ENCODE measurements at regions not wholly inside any gene's neighbourhood (a gene's known extent, or its start where the extent isn't known, plus 50 kb on each side); places are given as distances from the start of the nearest gene placed in this dataset.

GRCh38 chr7:52938455-52939133 lies 96.8 kb upstream of the POM121L12 start:
- H3K9ac ChIP-seq (ENCODE audit: low read depth, low read length) = no peak overlapping the region
- H3K27ac ChIP-seq (ENCODE audit: low read depth, low read length) = no peak overlapping the region
- H3K4me1 ChIP-seq (ENCODE audit: control insufficient read depth, insufficient read depth, low read length) = no peaks in the 10 kb centered on the region
- H3K9me3 ChIP-seq (ENCODE audit: control insufficient read depth, insufficient read depth, low read length) = no peaks in the 10 kb centered on the region
- no peaks in the 10 kb centered on the region for H3K36me3 ChIP-seq (ENCODE audit: control insufficient read depth, insufficient read depth, low read length)
- no peaks in the 10 kb centered on the region for H3K27me3 ChIP-seq (ENCODE audit: control insufficient read depth, insufficient read depth, low read length)
- no peak overlapping the region for H3K4me3 ChIP-seq (ENCODE audit: low read depth, low read length)

- no peaks in the 10 kb centered on the region for H3K36me3 ChIP-seq (ENCODE audit: control insufficient read depth, insufficient read depth, low read length)
- H3K27ac ChIP-seq (ENCODE audit: low read depth, low read length) = no peak overlapping the region
- H3K9me3 ChIP-seq (ENCODE audit: control insufficient read depth, insufficient read depth, low read length) = no peaks in the 10 kb centered on the region
- no peaks in the 10 kb centered on the region for H3K4me1 ChIP-seq (ENCODE audit: control insufficient read depth, insufficient read depth, low read length)
- H3K27me3 ChIP-seq (ENCODE audit: control insufficient read depth, insufficient read depth, low read length) = no peaks in the 10 kb centered on the region
- no peak overlapping the region for H3K4me3 ChIP-seq (ENCODE audit: low read depth, low read length)
- H3K9ac ChIP-seq (ENCODE audit: low read depth, low read length) = no peak overlapping the region
Observed at GRCh38 chr7:52936750-52937149, 98.7 kb upstream of the POM121L12 start.

- Histone ChIP-seq H3K27ac (ENCODE audit: low read depth, low read length) (no peak overlapping the region), H3K9ac (ENCODE audit: low read depth, low read length) (no peak overlapping the region), H3K27me3 (ENCODE audit: control insufficient read depth, insufficient read depth, low read length) (no peaks in the 10 kb centered on the region), H3K9me3 (ENCODE audit: control insufficient read depth, insufficient read depth, low read length) (no peaks in the 10 kb centered on the region), H3K4me1 (ENCODE audit: control insufficient read depth, insufficient read depth, low read length) (no peaks in the 10 kb centered on the region), H3K36me3 (ENCODE audit: control insufficient read depth, insufficient read depth, low read length) (no peaks in the 10 kb centered on the region), H3K4me3 (ENCODE audit: low read depth, low read length) (no peak overlapping the region)
Observed at GRCh38 chr7:52928591-52928990, 106.8 kb upstream of the POM121L12 start.

DNA sequence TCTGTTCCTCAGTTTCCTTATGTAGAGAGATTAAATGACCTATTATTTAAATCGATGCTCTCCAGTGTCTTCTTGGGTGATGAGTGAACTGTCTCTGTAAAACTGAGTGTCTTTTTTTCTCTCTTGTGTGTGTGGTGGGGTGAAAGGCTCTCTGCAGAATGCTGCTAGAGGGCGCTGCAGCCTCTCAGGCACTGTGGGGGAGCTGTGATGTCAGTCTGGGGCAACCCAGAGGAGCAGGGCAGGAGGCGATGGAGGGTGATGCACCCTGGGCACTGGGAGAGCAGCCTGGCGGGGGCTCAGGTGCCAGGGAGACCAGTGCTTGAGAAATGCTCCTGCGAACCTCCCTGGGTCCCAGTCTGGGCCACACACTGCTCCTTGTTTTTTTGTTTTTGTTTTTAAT lies 110.1 kb upstream of the POM121L12 start:
- H3K9me3 ChIP-seq (ENCODE audit: control insufficient read depth, insufficient read depth, low read length) = no peaks in the 10 kb centered on the region
- no peaks in the 10 kb centered on the region for H3K36me3 ChIP-seq (ENCODE audit: control insufficient read depth, insufficient read depth, low read length)
- H3K27ac ChIP-seq (ENCODE audit: low read depth, low read length) = no peak overlapping the region
- no peak overlapping the region for H3K4me3 ChIP-seq (ENCODE audit: low read depth, low read length)
- H3K9ac ChIP-seq (ENCODE audit: low read depth, low read length) = no peak overlapping the region
- H3K27me3 ChIP-seq (ENCODE audit: control insufficient read depth, insufficient read depth, low read length) = no peaks in the 10 kb centered on the region
- no peaks in the 10 kb centered on the region for H3K4me1 ChIP-seq (ENCODE audit: control insufficient read depth, insufficient read depth, low read length)

DNA sequence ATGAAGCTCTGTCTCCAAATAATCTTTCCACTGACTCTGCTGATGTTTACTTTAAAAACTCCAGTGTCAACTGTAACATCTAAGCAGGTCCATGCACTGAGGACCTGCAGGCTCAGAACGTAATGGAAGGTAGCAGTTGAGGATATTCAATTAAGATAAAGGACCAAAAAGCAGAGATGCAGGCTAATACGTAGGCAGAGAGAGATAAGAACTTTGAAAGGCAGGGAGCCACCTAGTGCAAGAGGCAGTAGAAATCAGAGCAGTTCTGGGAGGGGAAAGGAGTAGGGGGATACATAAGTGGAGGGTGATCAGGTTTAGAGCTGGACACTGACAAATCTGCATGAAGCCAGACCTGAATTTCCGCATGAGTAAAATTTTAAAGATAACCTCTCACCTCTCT lies 114.5 kb upstream of the POM121L12 start:
- no peak overlapping the region for H3K4me3 ChIP-seq (ENCODE audit: low read depth, low read length)
- no peak overlapping the region for H3K27ac ChIP-seq (ENCODE audit: low read depth, low read length)
- no peaks in the 10 kb centered on the region for H3K9me3 ChIP-seq (ENCODE audit: control insufficient read depth, insufficient read depth, low read length)
- H3K27me3 ChIP-seq (ENCODE audit: control insufficient read depth, insufficient read depth, low read length) = no peaks in the 10 kb centered on the region
- no peak overlapping the region for H3K9ac ChIP-seq (ENCODE audit: low read depth, low read length)
- no peaks in the 10 kb centered on the region for H3K36me3 ChIP-seq (ENCODE audit: control insufficient read depth, insufficient read depth, low read length)
- peaks cover 19% of the 10 kb centered on the region for H3K4me1 ChIP-seq (ENCODE audit: control insufficient read depth, insufficient read depth, low read length)

GRCh38 chr7:52917982-52918578 lies 117.4 kb upstream of the POM121L12 start:
- no peak overlapping the region for H3K9ac ChIP-seq (ENCODE audit: low read depth, low read length)
- no peaks in the 10 kb centered on the region; the same call in 1 of the 2 replicates for H3K9me3 ChIP-seq (ENCODE audit: control insufficient read depth, insufficient read depth, low read length)
- peaks cover 20% of the 10 kb centered on the region for H3K4me1 ChIP-seq (ENCODE audit: control insufficient read depth, insufficient read depth, low read length)
- no peak overlapping the region for H3K27ac ChIP-seq (ENCODE audit: low read depth, low read length)
- no peaks in the 10 kb centered on the region for H3K36me3 ChIP-seq (ENCODE audit: control insufficient read depth, insufficient read depth, low read length)
- no peaks in the 10 kb centered on the region for H3K27me3 ChIP-seq (ENCODE audit: control insufficient read depth, insufficient read depth, low read length)
- no peak overlapping the region for H3K4me3 ChIP-seq (ENCODE audit: low read depth, low read length)

GRCh38 chr7:52911795-52912194 lies 123.6 kb upstream of the POM121L12 start:
- Histone ChIP-seq H3K36me3 (ENCODE audit: control insufficient read depth, insufficient read depth, low read length) (no peaks in the 10 kb centered on the region), H3K27ac (ENCODE audit: low read depth, low read length) (no peak overlapping the region), H3K9me3 (ENCODE audit: control insufficient read depth, insufficient read depth, low read length) (peaks cover 17% of the 10 kb centered on the region), H3K9ac (ENCODE audit: low read depth, low read length) (no peak overlapping the region), H3K4me3 (ENCODE audit: low read depth, low read length) (no peak overlapping the region), H3K27me3 (ENCODE audit: control insufficient read depth, insufficient read depth, low read length) (no peaks in the 10 kb centered on the region), H3K4me1 (ENCODE audit: control insufficient read depth, insufficient read depth, low read length) (peaks cover 9% of the 10 kb centered on the region; the same call in 1 of the 2 replicates)

DNA sequence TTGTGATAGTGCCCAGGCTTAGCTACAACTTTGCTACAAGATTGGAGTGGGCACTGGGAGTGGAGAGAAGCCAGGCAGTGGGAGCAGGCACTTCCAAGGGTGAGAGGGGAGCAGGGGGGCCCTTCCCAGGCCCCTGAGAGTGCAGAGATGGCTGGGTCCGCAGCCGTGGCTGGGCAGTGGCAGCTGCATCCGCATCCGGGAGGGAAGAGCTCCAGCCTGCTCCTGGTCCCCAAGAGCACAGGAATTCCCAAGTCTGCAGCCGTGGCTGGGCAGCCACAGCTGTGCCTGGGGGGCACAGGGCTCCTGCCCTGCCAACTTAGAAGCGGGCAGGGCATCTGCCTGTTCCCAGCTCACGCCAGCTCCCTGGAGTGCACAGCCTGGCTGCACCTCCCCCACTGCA lies 124.1 kb upstream of the POM121L12 start:
- Histone ChIP-seq H3K4me1 (ENCODE audit: control insufficient read depth, insufficient read depth, low read length) (peaks cover 5% of the 10 kb centered on the region; the same call in 1 of the 2 replicates), H3K9ac (ENCODE audit: low read depth, low read length) (no peak overlapping the region), H3K36me3 (ENCODE audit: control insufficient read depth, insufficient read depth, low read length) (no peaks in the 10 kb centered on the region), H3K4me3 (ENCODE audit: low read depth, low read length) (no peak overlapping the region), H3K27ac (ENCODE audit: low read depth, low read length) (no peak overlapping the region), H3K9me3 (ENCODE audit: control insufficient read depth, insufficient read depth, low read length) (peaks cover 17% of the 10 kb centered on the region), H3K27me3 (ENCODE audit: control insufficient read depth, insufficient read depth, low read length) (no peaks in the 10 kb centered on the region)

DNA sequence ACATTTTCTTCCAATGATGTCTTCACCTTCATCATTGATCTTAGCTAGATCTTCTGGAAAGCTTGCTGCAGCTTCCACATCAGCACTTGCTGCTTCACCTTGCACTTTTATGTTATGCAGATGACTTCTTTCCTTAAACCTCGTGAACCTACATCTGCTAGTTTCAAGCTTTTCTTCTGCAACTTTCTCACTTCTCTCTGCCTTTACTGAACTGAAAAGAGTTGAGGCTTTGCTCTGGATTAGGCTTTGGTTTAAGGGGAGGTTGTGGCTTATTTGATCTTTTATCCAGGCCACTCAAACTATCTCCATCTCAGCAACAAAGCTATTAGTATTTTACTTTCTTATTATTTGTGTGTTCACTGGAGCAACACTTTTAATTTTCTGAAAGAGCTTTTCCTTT lies 125.5 kb upstream of the POM121L12 start:
- Histone ChIP-seq H3K4me1 (ENCODE audit: control insufficient read depth, insufficient read depth, low read length) (no peaks in the 10 kb centered on the region), H3K27ac (ENCODE audit: low read depth, low read length) (no peak overlapping the region), H3K9ac (ENCODE audit: low read depth, low read length) (no peak overlapping the region), H3K27me3 (ENCODE audit: control insufficient read depth, insufficient read depth, low read length) (no peaks in the 10 kb centered on the region), H3K9me3 (ENCODE audit: control insufficient read depth, insufficient read depth, low read length) (peaks cover 17% of the 10 kb centered on the region), H3K36me3 (ENCODE audit: control insufficient read depth, insufficient read depth, low read length) (no peaks in the 10 kb centered on the region), H3K4me3 (ENCODE audit: low read depth, low read length) (no peak overlapping the region)

GRCh38 chr7:52909131-52909530 lies 126.3 kb upstream of the POM121L12 start:
- Histone ChIP-seq H3K9ac (ENCODE audit: low read depth, low read length) (no peak overlapping the region), H3K9me3 (ENCODE audit: control insufficient read depth, insufficient read depth, low read length) (peaks cover 17% of the 10 kb centered on the region), H3K4me1 (ENCODE audit: control insufficient read depth, insufficient read depth, low read length) (peaks cover 3% of the 10 kb centered on the region), H3K27me3 (ENCODE audit: control insufficient read depth, insufficient read depth, low read length) (no peaks in the 10 kb centered on the region), H3K4me3 (ENCODE audit: low read depth, low read length) (no peak overlapping the region), H3K36me3 (ENCODE audit: control insufficient read depth, insufficient read depth, low read length) (no peaks in the 10 kb centered on the region), H3K27ac (ENCODE audit: low read depth, low read length) (no peak overlapping the region)

- Histone ChIP-seq H3K27me3 (ENCODE audit: control insufficient read depth, insufficient read depth, low read length) (no peaks in the 10 kb centered on the region), H3K27ac (ENCODE audit: low read depth, low read length) (no peak overlapping the region), H3K9me3 (ENCODE audit: control insufficient read depth, insufficient read depth, low read length) (no peaks in the 10 kb centered on the region), H3K4me3 (ENCODE audit: low read depth, low read length) (no peak overlapping the region), H3K4me1 (ENCODE audit: control insufficient read depth, insufficient read depth, low read length) (no peaks in the 10 kb centered on the region), H3K9ac (ENCODE audit: low read depth, low read length) (no peak overlapping the region), H3K36me3 (ENCODE audit: control insufficient read depth, insufficient read depth, low read length) (no peaks in the 10 kb centered on the region)
Observed at GRCh38 chr7:52897713-52898112, 137.7 kb upstream of the POM121L12 start.
